Right atrium auricular region (tissue), 2 donors: ENCODE measurements at regions not wholly inside any gene's neighbourhood (a gene's known extent, or its start where the extent isn't known, plus 50 kb on each side); places are given as distances from the start of the nearest gene placed in this dataset.
"Not testable (repeated sequence)": the region's sequence is repeated elsewhere in the genome, so short reads cannot be mapped to it uniquely, and the experiment has no call there.

Experiments used
- DNase-seq: peaks from one replicate; pipeline ENCODE4 v3.0.0-alpha.2; 2019; ENCODE audit warnings: low spot score
- H3K27ac ChIP-seq, 2 donors: fragments of 200-600 bp; sonication (generic); 1 replicate in 1 of 2; 2 replicates in 1 of 2; pipeline ENCODE4 v1.5.1; 2016 to 2019
- H3K27me3 ChIP-seq, 2 donors: fragments of 200-600 bp; sonication (generic); one replicate each; pipeline versions ENCODE4 v1.5.1 to v1.6.0; 2017 to 2019
- H3K36me3 ChIP-seq: fragments of 200-600 bp; sonication (generic); one replicate; pipeline ENCODE4 v1.5.1; 2016
- H3K4me1 ChIP-seq, 2 donors: fragments of 200-600 bp; sonication (generic); one replicate each; pipeline versions ENCODE4 v1.5.1 to v1.6.0; 2017 to 2019
- H3K4me3 ChIP-seq, 2 donors: fragments of 200-600 bp; sonication (generic); 1 replicate in 1 of 2; 2 replicates in 1 of 2; pipeline ENCODE4 v1.5.1; 2017 to 2019; ENCODE audit warnings: mild to moderate bottlenecking in 1 of 2, moderate library complexity in 1 of 2
- H3K9me3 ChIP-seq, 2 donors: fragments of 200-600 bp; sonication (generic); one replicate each; pipeline ENCODE4 v1.5.1; 2019
- CTCF ChIP-seq, 2 donors: fragments of 200-600 bp; sonication (generic); IDR thresholded peaks; one replicate each; pipeline ENCODE4 v1.5.1; 2019; ENCODE audit warnings: antibody characterized with exemption in 2 of 2

DNA sequence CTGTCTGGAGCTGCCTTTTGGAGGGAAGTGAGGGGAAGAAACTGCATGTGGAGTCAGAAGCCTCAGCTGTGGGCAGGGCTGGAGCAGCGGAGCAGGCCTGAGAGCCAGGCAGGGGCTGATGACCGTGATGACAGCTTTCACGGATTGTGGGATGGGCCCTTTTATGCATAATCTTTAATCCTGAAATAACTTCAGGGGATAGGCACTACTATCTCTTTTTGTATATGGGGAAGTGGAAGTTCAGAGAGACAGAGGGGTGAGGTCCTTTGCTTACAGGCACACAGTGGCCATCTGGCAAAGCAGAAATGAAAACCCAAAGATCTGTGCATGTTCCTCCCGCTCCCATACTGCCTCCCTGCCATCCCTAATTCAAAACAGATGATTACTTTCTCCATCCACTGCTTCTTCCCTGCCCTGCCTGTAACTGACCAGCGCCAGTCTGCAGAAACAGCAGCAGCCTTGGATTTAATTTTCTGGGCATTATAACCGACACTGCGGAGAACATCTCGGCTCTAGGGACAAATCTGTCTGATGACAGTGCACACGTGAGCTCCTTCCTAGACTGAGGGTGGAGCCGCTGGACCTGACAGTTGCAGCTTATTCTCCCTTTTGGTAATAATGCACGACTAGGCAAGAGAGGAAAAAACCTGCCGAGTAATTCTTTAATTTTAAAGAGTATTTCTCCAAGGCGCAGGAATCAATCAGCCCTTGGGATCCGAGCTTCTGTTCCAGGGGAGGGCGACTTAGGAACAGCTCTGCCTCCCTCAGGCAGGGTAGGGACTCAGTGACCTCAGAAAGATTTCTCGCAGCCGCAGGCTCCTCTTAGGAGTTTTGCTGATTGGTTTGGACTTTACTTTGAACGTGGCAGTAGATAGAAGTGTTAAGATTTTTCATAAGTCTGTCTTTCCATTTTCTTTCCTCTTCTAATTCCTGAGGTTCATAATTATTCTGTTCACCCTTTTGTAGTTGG, 95.4 kb downstream of the UTP18 start:
- no peak for TF ChIP-seq CTCF (IDR thresholded peaks at IDR 0.05)
- Histone ChIP-seq H3K4me1 (peaks cover 0 to 4% of the 10 kb centered on the region in 2 donors), H3K27me3 (no peaks in the 10 kb centered on the region), H3K4me3 (no peak overlapping the region), H3K36me3 (no peaks in the 10 kb centered on the region), H3K9me3 (no peaks in the 10 kb centered on the region), H3K27ac (no peak overlapping the region)
- DNase-seq = no peak

- H3K27me3 ChIP-seq = no peaks in the 10 kb centered on the region
- no peaks in the 10 kb centered on the region for H3K36me3 ChIP-seq
- peaks cover 0 to 4% of the 10 kb centered on the region in 2 donors for H3K4me1 ChIP-seq
- H3K9me3 ChIP-seq = no peaks in the 10 kb centered on the region
- no peak for TF ChIP-seq CTCF (IDR thresholded peaks at IDR 0.05)
- H3K27ac ChIP-seq = no peak overlapping the region
- H3K4me3 ChIP-seq = no peak overlapping the region
- no peak for DNase-seq
These were observed 98.7 kb downstream of the UTP18 start for GRCh38 chr17:51359055-51359454.

- Histone ChIP-seq H3K27me3 (no peaks in the 10 kb centered on the region), H3K4me3 (no peak overlapping the region), H3K36me3 (no peaks in the 10 kb centered on the region), H3K27ac (no peak overlapping the region), H3K4me1 (no peaks in the 10 kb centered on the region), H3K9me3 (no peaks in the 10 kb centered on the region)
- no peak for TF ChIP-seq CTCF (IDR thresholded peaks at IDR 0.05)
- DNase-seq = no peak
These were observed 102.7 kb downstream of the UTP18 start for GRCh38 chr17:51362811-51363585.

GRCh38 chr17:51365090-51365489, 104.7 kb downstream of the UTP18 start:
- no peaks in the 10 kb centered on the region for H3K27me3 ChIP-seq
- H3K9me3 ChIP-seq = no peaks in the 10 kb centered on the region
- H3K36me3 ChIP-seq = no peaks in the 10 kb centered on the region
- no peak overlapping the region for H3K4me3 ChIP-seq
- H3K27ac ChIP-seq = no peak overlapping the region
- no peaks in the 10 kb centered on the region for H3K4me1 ChIP-seq
- no peak for TF ChIP-seq CTCF (IDR thresholded peaks at IDR 0.05)
- DNase-seq = no peak

GRCh38 chr17:51366866-51367265, 106.5 kb downstream of the UTP18 start:
- no peaks in the 10 kb centered on the region for H3K36me3 ChIP-seq
- H3K4me3 ChIP-seq = no peak overlapping the region
- no peaks in the 10 kb centered on the region for H3K9me3 ChIP-seq
- DNase-seq = no peak
- no peaks in the 10 kb centered on the region for H3K27me3 ChIP-seq
- H3K27ac ChIP-seq = no peak overlapping the region
- no peaks in the 10 kb centered on the region for H3K4me1 ChIP-seq
- TF ChIP-seq CTCF (IDR thresholded peaks at IDR 0.05) = no peak

GRCh38 chr17:51367836-51368235, 107.5 kb downstream of the UTP18 start:
- not testable (repeated sequence) for H3K4me1 ChIP-seq, H3K36me3 ChIP-seq

More at GRCh38 chr17:51367836-51368235, 107.5 kb downstream of the UTP18 start:
- not testable (repeated sequence) for DNase-seq, H3K27me3 ChIP-seq, H3K9me3 ChIP-seq, H3K27ac ChIP-seq, H3K4me3 ChIP-seq
